GM23248 (cell line): ENCODE measurements at regions not wholly inside any gene's neighbourhood (a gene's known extent, or its start where the extent isn't known, plus 50 kb on each side); places are given as distances from the start of the nearest gene placed in this dataset.

ENCODE experiments used
- DNase-seq: peaks from one replicate; pipeline ENCODE4 v3.0.0-alpha.2; 2015
- H2AFZ ChIP-seq: fragments of 200-600 bp; sonication (generic); 2 replicates; pipeline ENCODE4 v1.6.1; 2016; ENCODE audit warnings: antibody characterized with exemption
- H3F3A ChIP-seq: fragments of 200-600 bp; sonication (generic); 2 replicates; pipeline ENCODE4 v1.6.1; 2016; ENCODE audit warnings: mild to moderate bottlenecking, antibody characterized with exemption, mixed run types; ENCODE audit not compliant: insufficient read depth
- H3K27ac ChIP-seq: fragments of 200-600 bp; sonication (generic); 2 replicates; pipeline ENCODE4 v1.5.1; 2016; ENCODE audit warnings: mild to moderate bottlenecking
- H3K27me3 ChIP-seq: fragments of 200-600 bp; sonication (generic); replicated peaks from 2 replicates; pipeline ENCODE4 v1.6.1; 2016; ENCODE audit warnings: mild to moderate bottlenecking; ENCODE audit not compliant: insufficient read depth
- H3K36me3 ChIP-seq: fragments of 200-600 bp; sonication (generic); 2 replicates; pipeline ENCODE4 v1.6.1; 2016; ENCODE audit warnings: low read depth, mild to moderate bottlenecking
- H3K4me1 ChIP-seq: fragments of 200-600 bp; sonication (generic); 2 replicates; pipeline ENCODE4 v1.6.1; 2016; ENCODE audit warnings: mild to moderate bottlenecking; ENCODE audit not compliant: insufficient read depth
- H3K4me2 ChIP-seq: fragments of 200-600 bp; sonication (generic); one replicate; pipeline ENCODE4 v1.6.1; 2016; ENCODE audit warnings: mild to moderate bottlenecking; ENCODE audit not compliant: unreplicated experiment
- H3K4me3 ChIP-seq: fragments of 200-600 bp; sonication (generic); 2 replicates; pipeline ENCODE4 v1.5.1; 2016; ENCODE audit warnings: mild to moderate bottlenecking
- H3K79me2 ChIP-seq: fragments of 200-600 bp; sonication (generic); 2 replicates; pipeline ENCODE4 v1.6.1; 2016; ENCODE audit warnings: mild to moderate bottlenecking; ENCODE audit not compliant: insufficient read depth
- H3K9ac ChIP-seq: fragments of 200-600 bp; sonication (generic); 2 replicates; pipeline ENCODE4 v1.6.1; 2016; ENCODE audit warnings: mild to moderate bottlenecking
- H3K9me2 ChIP-seq: fragments of 200-600 bp; sonication (generic); 2 replicates; pipeline ENCODE4 v1.6.1; 2016; ENCODE audit warnings: mixed run types, mild to moderate bottlenecking, moderate library complexity; ENCODE audit not compliant: insufficient read depth
- H3K9me3 ChIP-seq: fragments of 200-600 bp; sonication (generic); one replicate; pipeline ENCODE4 v1.6.1; 2017; ENCODE audit warnings: low read depth
- H4K20me1 ChIP-seq: fragments of 200-600 bp; sonication (generic); 2 replicates; pipeline ENCODE4 v1.6.0; 2016; ENCODE audit not compliant: insufficient read depth
- EZH2 ChIP-seq: fragments of 200-600 bp; sonication (generic); IDR thresholded peaks from 2 replicates; pipeline ENCODE4 v1.6.1; 2018; ENCODE audit warnings: antibody characterized with exemption, mild to moderate bottlenecking; ENCODE audit not compliant: insufficient read depth, poor library complexity, severe bottlenecking
- EZH2phosphoT487 ChIP-seq: fragments of 200-600 bp; sonication (generic); IDR thresholded peaks from 2 replicates; pipeline ENCODE4 v1.6.1; 2018; ENCODE audit warnings: antibody characterized with exemption, moderate library complexity, mild to moderate bottlenecking, low read depth; ENCODE audit not compliant: insufficient read depth
- WGBS, 2 experiments: methylation state at CpG; one replicate each; pipeline ENCODE4 v1.1.6; 2015 to 2017; ENCODE audit warnings: low lambda C conversion rate in 2 of 2, low coverage in 1 of 2; ENCODE audit errors: missing lambda C conversion rate in 2 of 2; 5-methylcytosine and 5-hydroxymethylcytosine counted together
- in situ Hi-C: fragments of 300-500 bp; cut with MboI; formaldehyde crosslinking; loops from 2 replicates; pipeline ENCODE4 v1.15.0; 2020

- whole genome bisulfite sequencing, 2 experiments: 96 to 99% methylated on average over 7 of the region's 7 CpGs
- no peak overlapping the region for H3K9ac ChIP-seq
- H3K4me1 ChIP-seq: no peaks in the 10 kb centered on the region
- TF ChIP-seq EZH2phosphoT487: no peak
- TF ChIP-seq EZH2: no peak
- H3K4me2 ChIP-seq: no peak overlapping the region
- no peak for DNase-seq
- no peaks in the 10 kb centered on the region for H3K27me3 ChIP-seq
- H4K20me1 ChIP-seq: no peaks in the 10 kb centered on the region
- H2AFZ ChIP-seq: no peak overlapping the region
- no peaks in the 10 kb centered on the region for H3K79me2 ChIP-seq
- in situ Hi-C loops: no loop called here
- no peaks in the 10 kb centered on the region for H3K9me2 ChIP-seq
- no peaks in the 10 kb centered on the region for H3K9me3 ChIP-seq
- no peak overlapping the region for H3K4me3 ChIP-seq
- H3F3A ChIP-seq: no peaks in the 10 kb centered on the region
- H3K36me3 ChIP-seq: no peaks in the 10 kb centered on the region
- H3K27ac ChIP-seq: no peak overlapping the region
Observed at GRCh38 chr17:64769712-64770111, 107.6 kb upstream of the SMURF2 start.

- Histone ChIP-seq H3K9me2 (no peaks in the 10 kb centered on the region), H3K27me3 (no peaks in the 10 kb centered on the region), H2AFZ (no peak overlapping the region), H3K9ac (no peak overlapping the region), H3K27ac (no peak overlapping the region), H3F3A (no peaks in the 10 kb centered on the region), H4K20me1 (no peaks in the 10 kb centered on the region), H3K9me3 (no peaks in the 10 kb centered on the region), H3K4me3 (no peak overlapping the region), H3K79me2 (no peaks in the 10 kb centered on the region), H3K4me2 (no peak overlapping the region), H3K4me1 (no peaks in the 10 kb centered on the region), H3K36me3 (no peaks in the 10 kb centered on the region)
- DNase-seq: no peak
- in situ Hi-C loops: no loop called here
- no peak for TF ChIP-seq EZH2phosphoT487
- TF ChIP-seq EZH2: no peak
- WGBS, 2 experiments: 91 to 93% methylated on average over 11 of the region's 11 CpGs
Observed at GRCh38 chr17:64767269-64767997, 105.3 kb upstream of the SMURF2 start.

GRCh38 chr17:64765191-64765889, 103.2 kb upstream of the SMURF2 start:
- Histone ChIP-seq H3K9me2 (no peaks in the 10 kb centered on the region), H3K36me3 (no peaks in the 10 kb centered on the region), H4K20me1 (no peaks in the 10 kb centered on the region), H3K27me3 (no peaks in the 10 kb centered on the region), H3K9ac (no peak overlapping the region), H3K4me2 (no peak overlapping the region), H2AFZ (no peak overlapping the region), H3K4me1 (no peaks in the 10 kb centered on the region), H3K4me3 (no peak overlapping the region), H3K79me2 (no peaks in the 10 kb centered on the region), H3K27ac (no peak overlapping the region), H3K9me3 (no peaks in the 10 kb centered on the region), H3F3A (no peaks in the 10 kb centered on the region)
- in situ Hi-C loops: no loop called here
- WGBS, 2 experiments: 91 to 94% methylated on average over 7 of the region's 7 CpGs
- TF ChIP-seq EZH2phosphoT487 (no peak), EZH2 (no peak)
- DNase-seq: no peak

- H3K36me3 ChIP-seq: peaks cover 12% of the 10 kb centered on the region
- H3K4me2 ChIP-seq: no peak overlapping the region
- H3K27me3 ChIP-seq: no peaks in the 10 kb centered on the region
- no peak overlapping the region for H3K9ac ChIP-seq
- 90 to 93% methylated on average over 14 of the region's 14 CpGs for WGBS, 2 experiments
- H3K9me3 ChIP-seq: no peaks in the 10 kb centered on the region
- no peaks in the 10 kb centered on the region for H3K9me2 ChIP-seq
- H4K20me1 ChIP-seq: no peaks in the 10 kb centered on the region
- TF ChIP-seq EZH2 (no peak), EZH2phosphoT487 (no peak)
- no peaks in the 10 kb centered on the region for H3K79me2 ChIP-seq
- no peak overlapping the region for H3K27ac ChIP-seq
- in situ Hi-C loops: no loop called here
- peaks cover 17% of the 10 kb centered on the region for H3F3A ChIP-seq
- H3K4me1 ChIP-seq: peaks cover 16% of the 10 kb centered on the region
- DNase-seq: no peak
- no peak overlapping the region for H3K4me3 ChIP-seq
- no peak overlapping the region for H2AFZ ChIP-seq
Observed at GRCh38 chr17:64750891-64751677, 89.0 kb upstream of the SMURF2 start.
